ENCODE measurements at regions not wholly inside any gene's neighbourhood (a gene's known extent, or its start where the extent isn't known, plus 50 kb on each side); places are given as distances from the start of the nearest gene placed in this dataset.

- TF ChIP-seq CTCF (optimal IDR thresholded peaks at IDR 0.05 in 1 of 3, IDR thresholded peaks at IDR 0.05 in 1 of 3, conservative IDR thresholded peaks at IDR 0.05 in 1 of 3; ENCODE audit: extremely low read depth in 1 of 3, insufficient read depth in 2 of 3, low read length in 3 of 3), result no peak
- no peak for TF ChIP-seq EZH2 (IDR thresholded peaks at IDR 0.05; ENCODE audit: low read length)
These were observed 107.8 kb downstream of the ADRA2C start for GRCh38 chr4:3874028-3874415.
